Keratinocyte (primary cell): ENCODE measurements at regions not wholly inside any gene's neighbourhood (a gene's known extent, or its start where the extent isn't known, plus 50 kb on each side); places are given as distances from the start of the nearest gene placed in this dataset.

Experiments
- EZH2 ChIP-seq: IDR thresholded peaks from one replicate; pipeline ENCODE4 v1.6.1; 2012; ENCODE audit warnings: inconsistent platforms, mild to moderate bottlenecking, low read length, moderate library complexity
- TF ChIP-seq, protein P1 (sequence below), 3 experiments: IDR thresholded peaks in 1 of 3; conservative IDR thresholded peaks in 1 of 3; optimal IDR thresholded peaks in 1 of 3; 2 replicates in 2 of 3; 3 replicates in 1 of 3; pipeline versions ENCODE3 to v1.5.1; 2011; ENCODE audit warnings: low read length in 3 of 3, mild to moderate bottlenecking in 3 of 3, moderate library complexity in 2 of 3, control low read depth in 1 of 3, inconsistent platforms in 1 of 3; ENCODE audit not compliant: insufficient read depth in 2 of 3; ENCODE audit errors: extremely low read depth in 1 of 3

DNA sequence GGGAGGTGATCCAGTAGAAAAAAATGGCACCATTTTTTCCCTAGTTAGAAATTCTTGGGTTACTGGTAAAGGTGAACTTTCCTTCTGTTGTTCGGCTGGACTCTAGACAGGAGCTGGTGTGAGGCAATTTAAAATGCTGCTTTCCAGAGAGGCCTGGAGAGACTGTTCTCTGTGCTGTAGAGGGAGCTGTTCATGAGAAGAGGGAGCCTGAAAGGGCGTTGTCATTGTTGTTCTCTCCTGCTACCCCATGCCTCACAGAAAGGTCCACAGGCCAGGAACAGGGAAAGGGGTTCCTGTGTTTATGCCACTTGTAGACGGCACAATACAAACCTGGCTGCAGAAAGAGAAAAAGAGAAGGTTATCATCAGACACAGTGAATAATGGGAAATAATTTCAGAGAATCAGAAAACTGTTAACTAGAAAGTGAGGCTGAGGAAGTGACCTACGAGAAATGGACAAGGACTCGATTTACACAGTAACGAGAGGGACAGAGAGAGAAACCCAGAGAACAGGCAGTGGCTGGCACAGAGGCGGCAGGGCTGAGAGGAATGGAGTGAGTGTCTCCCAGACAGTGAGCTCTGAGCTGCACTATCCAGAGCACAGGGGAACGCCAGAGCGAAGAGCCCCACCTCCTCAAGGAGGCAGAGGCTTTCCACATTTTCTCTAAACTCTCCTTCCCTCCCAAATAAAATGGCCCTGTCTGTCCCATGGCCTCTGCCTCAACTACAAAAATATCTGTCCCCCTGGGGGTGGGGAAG, 109.2 kb downstream of the RRM1 start:
- TF ChIP-seq, protein P1, sequence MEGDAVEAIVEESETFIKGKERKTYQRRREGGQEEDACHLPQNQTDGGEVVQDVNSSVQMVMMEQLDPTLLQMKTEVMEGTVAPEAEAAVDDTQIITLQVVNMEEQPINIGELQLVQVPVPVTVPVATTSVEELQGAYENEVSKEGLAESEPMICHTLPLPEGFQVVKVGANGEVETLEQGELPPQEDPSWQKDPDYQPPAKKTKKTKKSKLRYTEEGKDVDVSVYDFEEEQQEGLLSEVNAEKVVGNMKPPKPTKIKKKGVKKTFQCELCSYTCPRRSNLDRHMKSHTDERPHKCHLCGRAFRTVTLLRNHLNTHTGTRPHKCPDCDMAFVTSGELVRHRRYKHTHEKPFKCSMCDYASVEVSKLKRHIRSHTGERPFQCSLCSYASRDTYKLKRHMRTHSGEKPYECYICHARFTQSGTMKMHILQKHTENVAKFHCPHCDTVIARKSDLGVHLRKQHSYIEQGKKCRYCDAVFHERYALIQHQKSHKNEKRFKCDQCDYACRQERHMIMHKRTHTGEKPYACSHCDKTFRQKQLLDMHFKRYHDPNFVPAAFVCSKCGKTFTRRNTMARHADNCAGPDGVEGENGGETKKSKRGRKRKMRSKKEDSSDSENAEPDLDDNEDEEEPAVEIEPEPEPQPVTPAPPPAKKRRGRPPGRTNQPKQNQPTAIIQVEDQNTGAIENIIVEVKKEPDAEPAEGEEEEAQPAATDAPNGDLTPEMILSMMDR (optimal IDR thresholded peaks at IDR 0.05 in 1 of 3, IDR thresholded peaks at IDR 0.05 in 1 of 3, conservative IDR thresholded peaks at IDR 0.05 in 1 of 3; ENCODE audit: extremely low read depth in 1 of 3, insufficient read depth in 2 of 3, low read length in 3 of 3): peak in 2 of 3 experiments; percentile 8 to 14
- TF ChIP-seq EZH2: no peak
